ENCODE measurements at regions not wholly inside any gene's neighbourhood (a gene's known extent, or its start where the extent isn't known, plus 50 kb on each side); places are given as distances from the start of the nearest gene placed in this dataset.

DNA sequence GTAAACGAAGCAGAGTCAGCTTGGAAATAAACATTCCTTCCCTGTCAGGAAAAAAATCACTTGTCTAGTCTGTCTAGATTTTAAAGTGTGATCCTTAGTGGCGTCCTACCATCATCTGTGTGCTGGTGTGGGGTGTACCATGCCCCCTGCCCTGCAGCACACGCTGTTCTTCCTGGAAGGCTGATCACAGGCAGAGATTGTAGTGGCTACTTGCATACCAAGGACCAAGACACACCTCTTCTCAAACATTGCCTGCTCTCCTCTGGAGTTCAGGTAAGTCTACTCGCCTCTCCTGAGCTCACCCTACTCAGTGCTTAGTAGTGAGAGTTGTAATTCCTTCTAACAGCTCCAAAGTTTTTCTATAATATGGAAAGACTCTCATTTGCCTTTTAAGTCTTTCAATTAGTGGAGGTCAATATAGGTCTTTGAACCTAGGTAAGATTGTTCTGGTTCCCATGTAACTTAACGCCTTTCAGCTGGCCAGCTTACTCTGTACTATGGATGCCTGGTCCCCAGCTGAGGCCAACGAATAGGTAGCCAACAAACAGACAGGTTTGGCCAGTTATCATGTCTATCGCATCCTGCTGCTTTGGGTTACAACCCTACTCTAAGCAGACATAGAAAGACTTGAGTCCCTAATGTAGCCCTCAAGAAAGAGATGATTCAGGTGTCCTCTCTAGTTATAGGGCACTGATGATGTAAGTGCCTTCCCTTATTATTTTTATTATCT lies 55.4 kb downstream of the XCL1 start:
- no peak for DNase-seq

DNA sequence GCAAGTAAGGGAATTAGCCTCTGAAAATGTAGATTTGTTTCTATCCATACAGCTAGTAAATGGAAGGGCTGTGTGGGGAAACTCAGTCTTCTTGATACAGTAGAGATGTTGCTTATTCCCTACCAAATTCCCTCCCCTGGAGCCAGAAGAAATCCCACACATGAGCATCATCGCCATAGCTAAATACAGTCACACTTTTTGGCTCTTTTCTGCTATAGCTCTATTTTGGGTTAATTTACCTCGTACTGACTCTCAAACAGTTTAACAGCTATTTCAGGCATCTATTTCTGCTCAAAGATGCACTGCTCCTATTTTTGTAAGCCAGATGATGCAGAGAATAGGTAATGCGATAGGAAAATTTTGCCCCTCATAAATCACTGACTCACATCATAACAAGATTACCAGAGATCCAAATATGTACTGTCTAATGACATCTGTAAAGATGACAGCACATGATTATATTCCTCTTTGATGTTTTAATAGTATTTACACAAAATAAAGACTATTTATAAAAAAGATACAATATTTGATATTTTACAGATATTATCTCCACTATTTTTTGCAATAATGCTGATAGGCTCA lies 58.6 kb downstream of the XCL1 start:
- no peak for DNase-seq

- DNase-seq = no peak
Measured at GRCh38 chr1:168636200-168636599, 59.8 kb downstream of the XCL1 start.

DNA sequence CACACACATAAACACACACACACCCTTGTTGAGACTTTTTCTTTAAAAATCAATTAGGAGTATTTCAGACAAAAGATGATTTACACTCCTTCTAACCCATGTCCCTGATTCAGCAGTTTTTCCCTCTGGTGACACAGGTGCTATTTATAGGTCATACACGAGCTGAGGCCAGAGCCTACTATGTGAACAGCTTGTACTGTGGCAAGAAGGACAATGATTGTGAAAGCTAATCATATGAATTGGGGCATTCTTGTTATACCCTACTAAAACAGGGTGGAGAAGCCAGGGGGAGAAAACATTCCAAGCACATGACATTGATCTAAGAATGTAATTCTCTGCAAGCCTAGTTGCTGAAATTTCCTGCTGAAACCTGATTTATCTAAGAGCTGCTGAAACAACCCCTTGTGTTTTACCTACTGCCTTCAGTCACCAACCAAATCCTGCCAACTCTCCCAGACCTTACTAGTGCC lies 60.3 kb downstream of the XCL1 start:
- no peak for DNase-seq

GRCh38 chr1:168637350-168637991 lies 61.1 kb downstream of the XCL1 start:
- peak; percentile 67 for DNase-seq

- DNase-seq = no peak
Measured at GRCh38 chr1:168638884-168639283, 62.5 kb downstream of the XCL1 start.

DNA sequence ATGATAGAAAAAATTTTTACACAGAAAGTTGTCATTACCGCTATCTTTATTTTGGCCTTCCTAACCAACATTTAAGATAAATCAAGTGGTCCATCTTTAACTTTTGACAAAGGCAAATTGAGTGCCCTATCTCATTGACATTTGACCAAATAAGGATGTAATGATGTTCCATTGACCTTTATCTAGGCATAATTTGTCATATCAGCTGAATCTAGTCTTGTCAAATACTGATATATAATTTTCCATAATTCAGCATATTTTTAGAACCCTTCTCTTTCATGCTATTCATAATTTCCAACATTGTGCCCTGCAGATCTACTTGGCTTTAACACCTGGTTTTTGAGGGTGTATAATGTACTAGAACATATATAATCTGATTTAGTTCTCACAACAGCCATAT lies 63.8 kb downstream of the XCL1 start:
- no peak for DNase-seq

- DNase-seq = no peak
Measured at GRCh38 chr1:168640836-168641235, 64.4 kb downstream of the XCL1 start.

- DNase-seq = no peak
Measured at GRCh38 chr1:168643152-168643551, 66.7 kb downstream of the XCL1 start.

Measured in NCI-H187 treated with DMSO at 0.1 percent for 48 hours (cell line).